ENCODE measurements at regions not wholly inside any gene's neighbourhood (a gene's known extent, or its start where the extent isn't known, plus 50 kb on each side); places are given as distances from the start of the nearest gene placed in this dataset.

- Histone ChIP-seq H3K9me2 (replicated peaks; ENCODE audit: low read depth, low read length) (no peaks in the 10 kb centered on the region), H3K9me3 (ENCODE audit: insufficient read depth, low read depth, low read length) (no peaks in the 10 kb centered on the region; the same call in 1 of the 2 replicates), H3K4me2 (ENCODE audit: low read depth, low read length, poor library complexity, severe bottlenecking) (no peak overlapping the region), H3K79me2 (ENCODE audit: insufficient read depth, low read length) (no peaks in the 10 kb centered on the region), H3K4me1 (ENCODE audit: insufficient read depth, low read length, poor library complexity, severe bottlenecking) (no peaks in the 10 kb centered on the region), H4K20me1 (ENCODE audit: insufficient read depth, low read length, poor library complexity, severe bottlenecking) (no peaks in the 10 kb centered on the region), H3F3A (ENCODE audit: low read depth) (no peaks in the 10 kb centered on the region), H3K9ac (ENCODE audit: low read depth, low read length, poor library complexity, severe bottlenecking) (no peak overlapping the region), H3K4me3 (ENCODE audit: low read length, poor library complexity, severe bottlenecking) (no peak overlapping the region), H3K36me3 (ENCODE audit: insufficient read depth, low read length) (no peaks in the 10 kb centered on the region), H3K27me3 (ENCODE audit: insufficient read depth, low read length, poor library complexity, severe bottlenecking) (no peaks in the 10 kb centered on the region), H2AFZ (ENCODE audit: low read length) (no peak overlapping the region)
- TF ChIP-seq, protein P1, sequence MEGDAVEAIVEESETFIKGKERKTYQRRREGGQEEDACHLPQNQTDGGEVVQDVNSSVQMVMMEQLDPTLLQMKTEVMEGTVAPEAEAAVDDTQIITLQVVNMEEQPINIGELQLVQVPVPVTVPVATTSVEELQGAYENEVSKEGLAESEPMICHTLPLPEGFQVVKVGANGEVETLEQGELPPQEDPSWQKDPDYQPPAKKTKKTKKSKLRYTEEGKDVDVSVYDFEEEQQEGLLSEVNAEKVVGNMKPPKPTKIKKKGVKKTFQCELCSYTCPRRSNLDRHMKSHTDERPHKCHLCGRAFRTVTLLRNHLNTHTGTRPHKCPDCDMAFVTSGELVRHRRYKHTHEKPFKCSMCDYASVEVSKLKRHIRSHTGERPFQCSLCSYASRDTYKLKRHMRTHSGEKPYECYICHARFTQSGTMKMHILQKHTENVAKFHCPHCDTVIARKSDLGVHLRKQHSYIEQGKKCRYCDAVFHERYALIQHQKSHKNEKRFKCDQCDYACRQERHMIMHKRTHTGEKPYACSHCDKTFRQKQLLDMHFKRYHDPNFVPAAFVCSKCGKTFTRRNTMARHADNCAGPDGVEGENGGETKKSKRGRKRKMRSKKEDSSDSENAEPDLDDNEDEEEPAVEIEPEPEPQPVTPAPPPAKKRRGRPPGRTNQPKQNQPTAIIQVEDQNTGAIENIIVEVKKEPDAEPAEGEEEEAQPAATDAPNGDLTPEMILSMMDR (conservative IDR thresholded peaks at IDR 0.05; ENCODE audit: low read length) = no peak
- TF ChIP-seq EZH2phosphoT487 (IDR thresholded peaks at IDR 0.05; ENCODE audit: borderline replicate concordance) = no peak
Measured at GRCh38 chr13:107091861-107092260, 523.9 kb upstream of the ARGLU1 start.

DNA sequence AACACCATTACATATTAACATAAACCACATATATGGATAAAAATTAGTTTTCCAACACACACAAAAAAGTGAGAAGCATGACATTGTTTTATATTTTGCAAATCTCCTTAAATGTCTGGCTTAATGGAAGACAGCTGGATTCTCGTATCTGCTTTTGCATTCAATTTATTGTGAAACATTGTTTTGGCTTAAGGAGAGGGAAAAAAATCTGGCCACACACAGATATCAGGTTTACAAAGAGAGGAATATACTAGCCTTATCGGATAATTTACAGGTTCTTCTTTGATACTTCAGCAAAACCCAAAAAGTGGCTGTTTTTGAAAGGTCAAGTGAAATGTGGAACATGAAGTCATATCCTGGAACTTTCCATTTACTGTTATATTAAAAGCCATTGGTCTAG is 523.5 kb upstream of the ARGLU1 start:
- no peaks in the 10 kb centered on the region for H4K20me1 ChIP-seq (ENCODE audit: insufficient read depth, low read length, poor library complexity, severe bottlenecking)
- no peaks in the 10 kb centered on the region for H3K4me1 ChIP-seq (ENCODE audit: insufficient read depth, low read length, poor library complexity, severe bottlenecking)
- no peaks in the 10 kb centered on the region for H3F3A ChIP-seq (ENCODE audit: low read depth)
- H2AFZ ChIP-seq (ENCODE audit: low read length) = no peak overlapping the region
- no peaks in the 10 kb centered on the region for H3K27me3 ChIP-seq (ENCODE audit: insufficient read depth, low read length, poor library complexity, severe bottlenecking)
- H3K79me2 ChIP-seq (ENCODE audit: insufficient read depth, low read length) = no peaks in the 10 kb centered on the region
- H3K9ac ChIP-seq (ENCODE audit: low read depth, low read length, poor library complexity, severe bottlenecking) = no peak overlapping the region
- TF ChIP-seq, protein P1 (conservative IDR thresholded peaks at IDR 0.05; ENCODE audit: low read length) = no peak
- TF ChIP-seq EZH2phosphoT487 (IDR thresholded peaks at IDR 0.05; ENCODE audit: borderline replicate concordance) = no peak
- H3K4me2 ChIP-seq (ENCODE audit: low read depth, low read length, poor library complexity, severe bottlenecking) = no peak overlapping the region
- no peaks in the 10 kb centered on the region for H3K9me2 ChIP-seq (replicated peaks; ENCODE audit: low read depth, low read length)
- no peaks in the 10 kb centered on the region; the same call in 1 of the 2 replicates for H3K9me3 ChIP-seq (ENCODE audit: insufficient read depth, low read depth, low read length)
- no peak overlapping the region for H3K4me3 ChIP-seq (ENCODE audit: low read length, poor library complexity, severe bottlenecking)
- no peaks in the 10 kb centered on the region for H3K36me3 ChIP-seq (ENCODE audit: insufficient read depth, low read length)

GRCh38 chr13:107088061-107088460 is 520.1 kb upstream of the ARGLU1 start:
- TF ChIP-seq EZH2phosphoT487 (IDR thresholded peaks at IDR 0.05; ENCODE audit: borderline replicate concordance) = no peak
- TF ChIP-seq, protein P1 (conservative IDR thresholded peaks at IDR 0.05; ENCODE audit: low read length) = no peak
- Histone ChIP-seq H3K4me2 (ENCODE audit: low read depth, low read length, poor library complexity, severe bottlenecking) (no peak overlapping the region), H3K9ac (ENCODE audit: low read depth, low read length, poor library complexity, severe bottlenecking) (no peak overlapping the region), H3K9me2 (replicated peaks; ENCODE audit: low read depth, low read length) (no peaks in the 10 kb centered on the region), H3K79me2 (ENCODE audit: insufficient read depth, low read length) (no peaks in the 10 kb centered on the region), H3K27me3 (ENCODE audit: insufficient read depth, low read length, poor library complexity, severe bottlenecking) (no peaks in the 10 kb centered on the region), H3K4me1 (ENCODE audit: insufficient read depth, low read length, poor library complexity, severe bottlenecking) (no peaks in the 10 kb centered on the region), H2AFZ (ENCODE audit: low read length) (no peak overlapping the region), H3F3A (ENCODE audit: low read depth) (no peaks in the 10 kb centered on the region), H3K36me3 (ENCODE audit: insufficient read depth, low read length) (no peaks in the 10 kb centered on the region), H4K20me1 (ENCODE audit: insufficient read depth, low read length, poor library complexity, severe bottlenecking) (no peaks in the 10 kb centered on the region), H3K9me3 (ENCODE audit: insufficient read depth, low read depth, low read length) (no peaks in the 10 kb centered on the region), H3K4me3 (ENCODE audit: low read length, poor library complexity, severe bottlenecking) (no peak overlapping the region)
